K562 (cell line): ENCODE measurements at regions not wholly inside any gene's neighbourhood (a gene's known extent, or its start where the extent isn't known, plus 50 kb on each side); places are given as distances from the start of the nearest gene placed in this dataset.
A peak's percentile ranks its signal among the peaks of the same experiment; 100 is the strongest.

ENCODE experiments used
- FOXK1 ChIP-seq: sonication (generic); formaldehyde crosslinking; IDR thresholded peaks from 2 replicates; pipeline ENCODE4 v1.8.0; 2022; ENCODE audit warnings: missing genetic modification reagents, mild to moderate bottlenecking, borderline replicate concordance
- HCFC1 ChIP-seq: IDR thresholded peaks from 2 replicates; pipeline ENCODE4 v1.6.1; 2012; ENCODE audit warnings: low read depth, low read length, improper control_type of control experiment
- HDAC2 ChIP-seq: fragments of 450-650 bp; IDR thresholded peaks from 2 replicates; pipeline ENCODE4 v1.6.1; 2016; ENCODE audit warnings: mild to moderate bottlenecking
- MAZ ChIP-seq, 2 experiments: fragments of 450-650 bp in 1 of 2; sonication (generic) in 1 of 2; formaldehyde crosslinking; IDR thresholded peaks in 1 of 2; conservative IDR thresholded peaks in 1 of 2; 2 replicates each; pipeline versions ENCODE4 v1.4.0 to v1.5.0; 2020; ENCODE audit warnings: mild to moderate bottlenecking in 1 of 2, missing genetic modification reagents in 1 of 2
- MYBL2 ChIP-seq, 2 experiments: fragments of 450-650 bp in 1 of 2; sonication (generic) in 1 of 2; formaldehyde crosslinking in 1 of 2; IDR thresholded peaks; 2 replicates each; pipeline versions ENCODE4 v1.6.1 to v1.8.1; 2017 to 2022; ENCODE audit warnings: borderline replicate concordance in 1 of 2, inconsistent platforms in 1 of 2, low read depth in 1 of 2, mild to moderate bottlenecking in 1 of 2, missing genetic modification reagents in 1 of 2, moderate library complexity in 1 of 2
- NFATC3 ChIP-seq: fragments of 450-650 bp; IDR thresholded peaks from 2 replicates; pipeline ENCODE4 v1.6.1; 2017; ENCODE audit warnings: mild to moderate bottlenecking
- PRMT5 ChIP-seq: sonication (generic); formaldehyde crosslinking; IDR thresholded peaks from 2 replicates; pipeline ENCODE4 v1.5.0; 2020; ENCODE audit warnings: missing genetic modification reagents
- PTRF ChIP-seq: fragments of 450-650 bp; IDR thresholded peaks from 2 replicates; pipeline ENCODE4 v1.6.1; 2016; ENCODE audit warnings: mild to moderate bottlenecking, missing genetic modification characterization, missing compliant biosample characterization
- PTTG1 ChIP-seq: fragments of 450-650 bp; IDR thresholded peaks from 2 replicates; pipeline ENCODE4 v1.6.1; 2016; ENCODE audit warnings: low read depth, mild to moderate bottlenecking, missing genetic modification characterization, missing compliant biosample characterization
- SMARCA5 ChIP-seq: fragments of 450-650 bp; IDR thresholded peaks from 2 replicates; pipeline ENCODE4 v1.6.1; 2016
- SMARCC2 ChIP-seq: fragments of 450-650 bp; IDR thresholded peaks from 2 replicates; pipeline ENCODE4 v1.6.1; 2017; ENCODE audit warnings: antibody characterized with exemption, moderate library complexity, mild to moderate bottlenecking, low read depth
- SP2 ChIP-seq: IDR thresholded peaks from 2 replicates; pipeline ENCODE4 v1.6.1; 2011; ENCODE audit warnings: mild to moderate bottlenecking, low read depth, low read length, moderate library complexity; ENCODE audit not compliant: poor library complexity, severe bottlenecking; ENCODE audit errors: extremely low read depth
- TCF7 ChIP-seq: sonication (generic); IDR thresholded peaks from 2 replicates; pipeline ENCODE4 v1.6.1; 2016; ENCODE audit warnings: antibody characterized with exemption, borderline replicate concordance
- TCF7L2 ChIP-seq: fragments of 150-350 bp; IDR thresholded peaks from 2 replicates; pipeline ENCODE4 v1.6.1; 2016; ENCODE audit warnings: low read depth, mild to moderate bottlenecking, low read length, moderate library complexity
- ZNF780A ChIP-seq: fragments of 250-450 bp; sonication (Bioruptor Pico); IDR thresholded peaks from 2 replicates; pipeline ENCODE4 v1.5.0; 2021; ENCODE audit warnings: mild to moderate bottlenecking
- TF ChIP-seq, protein P1 (sequence below): fragments of 450-650 bp; IDR thresholded peaks from one replicate; pipeline ENCODE4 v1.6.1; 2018; ENCODE audit warnings: mild to moderate bottlenecking, moderate library complexity; ENCODE audit not compliant: partially characterized antibody
- TF ChIP-seq, protein P2 (sequence below): fragments of 250-450 bp; sonication (Bioruptor Pico); IDR thresholded peaks from 2 replicates; pipeline ENCODE4 v1.4.0; 2020
- TF ChIP-seq, protein P3 (sequence below): sonication (generic); formaldehyde crosslinking; IDR thresholded peaks from 2 replicates; pipeline ENCODE4 v1.8.0; 2023; ENCODE audit warnings: mild to moderate bottlenecking, missing genetic modification reagents

GRCh38 chr3:180860180-180860858 lies 52.2 kb upstream of the FXR1 start (continued):
- TF ChIP-seq, protein P1, sequence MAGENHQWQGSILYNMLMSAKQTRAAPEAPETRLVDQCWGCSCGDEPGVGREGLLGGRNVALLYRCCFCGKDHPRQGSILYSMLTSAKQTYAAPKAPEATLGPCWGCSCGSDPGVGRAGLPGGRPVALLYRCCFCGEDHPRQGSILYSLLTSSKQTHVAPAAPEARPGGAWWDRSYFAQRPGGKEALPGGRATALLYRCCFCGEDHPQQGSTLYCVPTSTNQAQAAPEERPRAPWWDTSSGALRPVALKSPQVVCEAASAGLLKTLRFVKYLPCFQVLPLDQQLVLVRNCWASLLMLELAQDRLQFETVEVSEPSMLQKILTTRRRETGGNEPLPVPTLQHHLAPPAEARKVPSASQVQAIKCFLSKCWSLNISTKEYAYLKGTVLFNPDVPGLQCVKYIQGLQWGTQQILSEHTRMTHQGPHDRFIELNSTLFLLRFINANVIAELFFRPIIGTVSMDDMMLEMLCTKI: no peak
- TF ChIP-seq ZNF780A (CRISPR knock-in tag): no peak
- TF ChIP-seq, protein P2, sequence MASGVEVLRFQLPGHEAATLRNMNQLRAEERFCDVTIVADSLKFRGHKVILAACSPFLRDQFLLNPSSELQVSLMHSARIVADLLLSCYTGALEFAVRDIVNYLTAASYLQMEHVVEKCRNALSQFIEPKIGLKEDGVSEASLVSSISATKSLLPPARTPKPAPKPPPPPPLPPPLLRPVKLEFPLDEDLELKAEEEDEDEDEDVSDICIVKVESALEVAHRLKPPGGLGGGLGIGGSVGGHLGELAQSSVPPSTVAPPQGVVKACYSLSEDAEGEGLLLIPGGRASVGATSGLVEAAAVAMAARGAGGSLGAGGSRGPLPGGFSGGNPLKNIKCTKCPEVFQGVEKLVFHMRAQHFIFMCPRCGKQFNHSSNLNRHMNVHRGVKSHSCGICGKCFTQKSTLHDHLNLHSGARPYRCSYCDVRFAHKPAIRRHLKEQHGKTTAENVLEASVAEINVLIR (CRISPR knock-in tag): no peak
- TF ChIP-seq HDAC2: no peak
- no peak for TF ChIP-seq TCF7L2
- no peak for TF ChIP-seq HCFC1
- TF ChIP-seq MYBL2 (IDR thresholded peaks at IDR 0.05; ENCODE audit: low read depth): no peak
- TF ChIP-seq MYBL2 (CRISPR knock-in tag; IDR thresholded peaks at IDR 0.05; ENCODE audit: borderline replicate concordance): no peak
- TF ChIP-seq PTRF (tag): no peak
- no peak for TF ChIP-seq TCF7
- TF ChIP-seq MAZ (CRISPR knock-in tag; conservative IDR thresholded peaks at IDR 0.05 in 1 of 2, IDR thresholded peaks at IDR 0.05 in 1 of 2): no peak
- TF ChIP-seq FOXK1 (CRISPR knock-in tag): no peak
- TF ChIP-seq, protein P3, sequence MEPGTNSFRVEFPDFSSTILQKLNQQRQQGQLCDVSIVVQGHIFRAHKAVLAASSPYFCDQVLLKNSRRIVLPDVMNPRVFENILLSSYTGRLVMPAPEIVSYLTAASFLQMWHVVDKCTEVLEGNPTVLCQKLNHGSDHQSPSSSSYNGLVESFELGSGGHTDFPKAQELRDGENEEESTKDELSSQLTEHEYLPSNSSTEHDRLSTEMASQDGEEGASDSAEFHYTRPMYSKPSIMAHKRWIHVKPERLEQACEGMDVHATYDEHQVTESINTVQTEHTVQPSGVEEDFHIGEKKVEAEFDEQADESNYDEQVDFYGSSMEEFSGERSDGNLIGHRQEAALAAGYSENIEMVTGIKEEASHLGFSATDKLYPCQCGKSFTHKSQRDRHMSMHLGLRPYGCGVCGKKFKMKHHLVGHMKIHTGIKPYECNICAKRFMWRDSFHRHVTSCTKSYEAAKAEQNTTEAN: no peak
- no peak for TF ChIP-seq PTTG1 (tag)
- TF ChIP-seq SMARCA5: no peak
- no peak for TF ChIP-seq NFATC3
- no peak for TF ChIP-seq SP2
- no peak for TF ChIP-seq PRMT5 (CRISPR knock-in tag)
- peak; percentile 91 for TF ChIP-seq SMARCC2
